ENCODE measurements at regions not wholly inside any gene's neighbourhood (a gene's known extent, or its start where the extent isn't known, plus 50 kb on each side); places are given as distances from the start of the nearest gene placed in this dataset.

DNA sequence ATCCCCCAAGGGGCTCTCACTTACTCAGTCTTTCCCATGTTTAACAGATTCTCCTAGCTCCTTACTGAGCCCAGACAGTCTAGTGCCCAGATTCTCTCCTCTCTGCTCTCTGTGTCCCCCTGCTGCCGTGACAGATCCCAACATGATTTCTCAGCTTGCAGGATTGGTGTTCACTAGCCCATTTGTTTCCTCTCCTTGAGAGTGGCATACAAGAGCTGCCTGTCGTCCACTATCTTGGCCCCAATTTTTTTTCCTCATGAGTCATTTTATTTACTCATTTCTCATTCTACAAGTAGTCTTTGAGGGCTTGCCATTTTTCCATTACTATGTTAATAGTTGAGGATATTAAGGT is 199.9 kb upstream of the FN1 start (continued):
- no peak for TF ChIP-seq RBM39 (IDR thresholded peaks at IDR 0.05; ENCODE audit: low read depth, low read length, poor library complexity, severe bottlenecking)
- TF ChIP-seq HOXA7 (CRISPR knock-in tag; IDR thresholded peaks at IDR 0.05) = no peak
- no peak for TF ChIP-seq ZNF3 (CRISPR knock-in tag; IDR thresholded peaks at IDR 0.05)
- TF ChIP-seq SRSF4 (IDR thresholded peaks at IDR 0.05; ENCODE audit: low read depth, low read length, poor library complexity, severe bottlenecking) = no peak
- TF ChIP-seq NCOA2 (CRISPR knock-in tag; IDR thresholded peaks at IDR 0.05) = peak; percentile 24; the same call in 1 of the 2 replicates
- TF ChIP-seq ZNF468 (CRISPR knock-in tag; IDR thresholded peaks at IDR 0.05) = no peak
- TF ChIP-seq, protein P1, sequence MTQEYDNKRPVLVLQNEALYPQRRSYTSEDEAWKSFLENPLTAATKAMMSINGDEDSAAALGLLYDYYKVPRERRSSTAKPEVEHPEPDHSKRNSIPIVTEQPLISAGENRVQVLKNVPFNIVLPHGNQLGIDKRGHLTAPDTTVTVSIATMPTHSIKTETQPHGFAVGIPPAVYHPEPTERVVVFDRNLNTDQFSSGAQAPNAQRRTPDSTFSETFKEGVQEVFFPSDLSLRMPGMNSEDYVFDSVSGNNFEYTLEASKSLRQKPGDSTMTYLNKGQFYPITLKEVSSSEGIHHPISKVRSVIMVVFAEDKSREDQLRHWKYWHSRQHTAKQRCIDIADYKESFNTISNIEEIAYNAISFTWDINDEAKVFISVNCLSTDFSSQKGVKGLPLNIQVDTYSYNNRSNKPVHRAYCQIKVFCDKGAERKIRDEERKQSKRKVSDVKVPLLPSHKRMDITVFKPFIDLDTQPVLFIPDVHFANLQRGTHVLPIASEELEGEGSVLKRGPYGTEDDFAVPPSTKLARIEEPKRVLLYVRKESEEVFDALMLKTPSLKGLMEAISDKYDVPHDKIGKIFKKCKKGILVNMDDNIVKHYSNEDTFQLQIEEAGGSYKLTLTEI (CRISPR knock-in tag; conservative IDR thresholded peaks at IDR 0.05) = no peak
- TF ChIP-seq, protein P2, sequence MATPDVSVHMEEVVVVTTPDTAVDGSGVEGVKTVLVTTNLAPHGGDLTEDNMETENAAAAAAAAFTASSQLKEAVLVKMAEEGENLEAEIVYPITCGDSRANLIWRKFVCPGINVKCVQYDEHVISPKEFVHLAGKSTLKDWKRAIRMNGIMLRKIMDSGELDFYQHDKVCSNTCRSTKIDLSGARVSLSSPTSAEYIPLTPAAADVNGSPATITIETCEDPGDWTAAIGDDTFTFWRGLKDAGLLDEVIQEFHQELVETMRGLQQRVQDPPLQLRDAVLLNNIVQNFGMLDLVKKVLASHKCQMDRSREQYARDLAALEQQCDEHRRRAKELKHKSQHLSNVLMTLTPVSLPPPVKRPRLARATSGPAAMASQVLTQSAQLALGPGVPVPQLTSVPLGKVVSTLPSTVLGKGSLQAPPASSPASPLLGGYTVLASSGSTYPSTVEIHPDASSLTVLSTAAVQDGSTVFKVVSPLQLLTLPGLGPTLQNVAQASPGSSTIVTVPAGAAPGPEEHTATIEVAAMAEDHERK (CRISPR knock-in tag; IDR thresholded peaks at IDR 0.05; ENCODE audit: low read depth) = no peak
- no peak for TF ChIP-seq PCBP2 (optimal IDR thresholded peaks at IDR 0.05; ENCODE audit: low read depth, low read length, poor library complexity, severe bottlenecking)
- no peak for TF ChIP-seq RBFOX2 (IDR thresholded peaks at IDR 0.05; ENCODE audit: low read depth, low read length)
- no peak for TF ChIP-seq ZNF660 (CRISPR knock-in tag; IDR thresholded peaks at IDR 0.05; ENCODE audit: borderline replicate concordance, low read depth)
- TF ChIP-seq, protein P3, sequence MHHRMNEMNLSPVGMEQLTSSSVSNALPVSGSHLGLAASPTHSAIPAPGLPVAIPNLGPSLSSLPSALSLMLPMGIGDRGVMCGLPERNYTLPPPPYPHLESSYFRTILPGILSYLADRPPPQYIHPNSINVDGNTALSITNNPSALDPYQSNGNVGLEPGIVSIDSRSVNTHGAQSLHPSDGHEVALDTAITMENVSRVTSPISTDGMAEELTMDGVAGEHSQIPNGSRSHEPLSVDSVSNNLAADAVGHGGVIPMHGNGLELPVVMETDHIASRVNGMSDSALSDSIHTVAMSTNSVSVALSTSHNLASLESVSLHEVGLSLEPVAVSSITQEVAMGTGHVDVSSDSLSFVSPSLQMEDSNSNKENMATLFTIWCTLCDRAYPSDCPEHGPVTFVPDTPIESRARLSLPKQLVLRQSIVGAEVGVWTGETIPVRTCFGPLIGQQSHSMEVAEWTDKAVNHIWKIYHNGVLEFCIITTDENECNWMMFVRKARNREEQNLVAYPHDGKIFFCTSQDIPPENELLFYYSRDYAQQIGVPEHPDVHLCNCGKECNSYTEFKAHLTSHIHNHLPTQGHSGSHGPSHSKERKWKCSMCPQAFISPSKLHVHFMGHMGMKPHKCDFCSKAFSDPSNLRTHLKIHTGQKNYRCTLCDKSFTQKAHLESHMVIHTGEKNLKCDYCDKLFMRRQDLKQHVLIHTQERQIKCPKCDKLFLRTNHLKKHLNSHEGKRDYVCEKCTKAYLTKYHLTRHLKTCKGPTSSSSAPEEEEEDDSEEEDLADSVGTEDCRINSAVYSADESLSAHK (CRISPR knock-in tag; IDR thresholded peaks at IDR 0.05; ENCODE audit: borderline replicate concordance) = no peak
- peak; percentile 55; the same call in 1 of the 2 replicates for TF ChIP-seq FOSL2 (CRISPR knock-in tag; IDR thresholded peaks at IDR 0.05)
- TF ChIP-seq RNF2 (conservative IDR thresholded peaks at IDR 0.05; ENCODE audit: low read depth) = no peak
- no peak for TF ChIP-seq ZMAT3 (CRISPR knock-in tag; conservative IDR thresholded peaks at IDR 0.05)
- TF ChIP-seq ZNF567 (CRISPR knock-in tag; IDR thresholded peaks at IDR 0.05; ENCODE audit: borderline replicate concordance) = no peak
- TF ChIP-seq, protein P4, sequence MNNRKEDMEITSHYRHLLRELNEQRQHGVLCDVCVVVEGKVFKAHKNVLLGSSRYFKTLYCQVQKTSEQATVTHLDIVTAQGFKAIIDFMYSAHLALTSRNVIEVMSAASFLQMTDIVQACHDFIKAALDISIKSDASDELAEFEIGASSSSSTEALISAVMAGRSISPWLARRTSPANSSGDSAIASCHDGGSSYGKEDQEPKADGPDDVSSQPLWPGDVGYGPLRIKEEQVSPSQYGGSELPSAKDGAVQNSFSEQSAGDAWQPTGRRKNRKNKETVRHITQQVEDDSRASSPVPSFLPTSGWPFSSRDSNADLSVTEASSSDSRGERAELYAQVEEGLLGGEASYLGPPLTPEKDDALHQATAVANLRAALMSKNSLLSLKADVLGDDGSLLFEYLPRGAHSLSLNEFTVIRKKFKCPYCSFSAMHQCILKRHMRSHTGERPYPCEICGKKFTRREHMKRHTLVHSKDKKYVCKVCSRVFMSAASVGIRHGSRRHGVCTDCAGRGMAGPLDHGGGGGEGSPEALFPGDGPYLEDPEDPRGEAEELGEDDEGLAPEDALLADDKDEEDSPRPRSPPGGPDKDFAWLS (CRISPR knock-in tag; IDR thresholded peaks at IDR 0.05; ENCODE audit: borderline replicate concordance) = no peak
- no peak for TF ChIP-seq CBX1 (IDR thresholded peaks at IDR 0.05; ENCODE audit: low read depth)
- no peak; the same call in 1 of the 2 replicates for TF ChIP-seq ZNF501 (CRISPR knock-in tag; IDR thresholded peaks at IDR 0.05)
- TF ChIP-seq ZNF557 (CRISPR knock-in tag; IDR thresholded peaks at IDR 0.05) = no peak
- TF ChIP-seq, protein P5, sequence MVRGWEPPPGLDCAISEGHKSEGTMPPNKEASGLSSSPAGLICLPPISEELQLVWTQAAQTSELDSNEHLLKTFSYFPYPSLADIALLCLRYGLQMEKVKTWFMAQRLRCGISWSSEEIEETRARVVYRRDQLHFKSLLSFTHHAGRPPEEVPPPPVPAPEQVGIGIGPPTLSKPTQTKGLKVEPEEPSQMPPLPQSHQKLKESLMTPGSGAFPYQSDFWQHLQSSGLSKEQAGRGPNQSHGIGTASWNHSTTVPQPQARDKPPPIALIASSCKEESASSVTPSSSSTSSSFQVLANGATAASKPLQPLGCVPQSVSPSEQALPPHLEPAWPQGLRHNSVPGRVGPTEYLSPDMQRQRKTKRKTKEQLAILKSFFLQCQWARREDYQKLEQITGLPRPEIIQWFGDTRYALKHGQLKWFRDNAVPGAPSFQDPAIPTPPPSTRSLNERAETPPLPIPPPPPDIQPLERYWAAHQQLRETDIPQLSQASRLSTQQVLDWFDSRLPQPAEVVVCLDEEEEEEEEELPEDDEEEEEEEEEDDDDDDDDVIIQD (CRISPR knock-in tag; IDR thresholded peaks at IDR 0.05; ENCODE audit: low read depth) = 0 out of 2 replicates have a peak, but pooled peaks have one; percentile 68

All from HepG2 (cell line).